AG04449 (cell line): ENCODE measurements at regions not wholly inside any gene's neighbourhood (a gene's known extent, or its start where the extent isn't known, plus 50 kb on each side); places are given as distances from the start of the nearest gene placed in this dataset.
A peak's percentile ranks its signal among the peaks of the same experiment; 100 is the strongest.

ENCODE experiments used
- CTCF ChIA-PET: fragments of 350-600 bp; formaldehyde crosslinking; extraction: SDS; loops from one replicate; lab custom pipeline; 2021; ENCODE audit warnings: antibody characterized with exemption; lab: Yijun Ruan, JAX
- POLR2A ChIA-PET: fragments of 400-600, 350-600 bp; formaldehyde crosslinking; extraction: SDS; loops from one replicate; lab custom pipeline; 2020; ENCODE audit warnings: antibody characterized with exemption, inconsistent platforms; lab: Yijun Ruan, JAX
- DNase-seq: peaks from one replicate; pipeline ENCODE4 v3.0.0-alpha.2; 2010; ENCODE audit warnings: low read depth, low spot score
- H3K4me3 ChIP-seq: 2 replicates; pipeline ENCODE4 v1.5.1; 2011; ENCODE audit warnings: low read depth, mild to moderate bottlenecking, control low read depth, low read length
- CTCF ChIP-seq: IDR thresholded peaks from one replicate; pipeline ENCODE4 v1.5.1; 2011; ENCODE audit warnings: mild to moderate bottlenecking, moderate library complexity, low read length, control low read depth, inconsistent platforms; ENCODE audit not compliant: insufficient read depth; ENCODE audit errors: missing control alignments

GRCh38 chr11:26830757-26831156, 108.9 kb upstream of the SLC5A12 start:
- no peak overlapping the region for H3K4me3 ChIP-seq
- CTCF ChIA-PET = interaction anchor here (1.1 to 1.3 kb wide), 2 partner anchors 98 to 294 kb away, joined by 3 read pairs; no protein-coding TSS in a partner anchor
- TF ChIP-seq CTCF = no peak
- DNase-seq = no peak
- POLR2A ChIA-PET = no interaction called here

GRCh38 chr11:26834601-26835000, 112.7 kb upstream of the SLC5A12 start:
- TF ChIP-seq CTCF = no peak
- H3K4me3 ChIP-seq = no peak overlapping the region
- CTCF ChIA-PET = interaction anchor here (0.8 kb wide), 1 partner anchor 325 kb away, joined by 3 read pairs; no protein-coding TSS in a partner anchor
- DNase-seq = no peak
- POLR2A ChIA-PET = no interaction called here

- CTCF ChIA-PET = no interaction called here
- H3K4me3 ChIP-seq = no peak overlapping the region
- no peak for DNase-seq
- POLR2A ChIA-PET = no interaction called here
- TF ChIP-seq CTCF = no peak
Observed at GRCh38 chr11:26835611-26836010, 113.8 kb upstream of the SLC5A12 start.

- TF ChIP-seq CTCF = no peak
- POLR2A ChIA-PET = no interaction called here
Observed at GRCh38 chr11:26837154-26837553, 115.3 kb upstream of the SLC5A12 start.

GRCh38 chr11:26839911-26840698, 118.2 kb upstream of the SLC5A12 start:
- POLR2A ChIA-PET = interaction anchor here (0.6 kb wide), 1 partner anchor 279 kb away, joined by 3 read pairs; no protein-coding TSS in a partner anchor
- CTCF ChIA-PET = no interaction called here
- no peak for DNase-seq
- no peak overlapping the region for H3K4me3 ChIP-seq
- TF ChIP-seq CTCF = no peak

More at GRCh38 chr11:26837154-26837553, 115.3 kb upstream of the SLC5A12 start:
- CTCF ChIA-PET = no interaction called here
- H3K4me3 ChIP-seq = no peak overlapping the region
- no peak for DNase-seq

GRCh38 chr11:26841818-26842473, 120.1 kb upstream of the SLC5A12 start:
- no peak overlapping the region for H3K4me3 ChIP-seq
- TF ChIP-seq CTCF = no peak
- DNase-seq = peak; percentile 73
- ChIA-PET POLR2A (no interaction called here), CTCF (no interaction called here)
